Thyroid gland (tissue), 4 donors: ENCODE measurements at regions not wholly inside any gene's neighbourhood (a gene's known extent, or its start where the extent isn't known, plus 50 kb on each side); places are given as distances from the start of the nearest gene placed in this dataset.

Source experiments
- DNase-seq, 2 donors: peaks; one replicate each; pipeline ENCODE4 v3.0.0-alpha.2; 2019
- H3K27ac ChIP-seq, 3 donors: fragments of 200-600 bp; sonication (generic); 1 replicate in 2 of 3; 2 replicates in 1 of 3; pipeline ENCODE4 v1.5.1; 2016 to 2019; ENCODE audit warnings: mild to moderate bottlenecking in 1 of 3, moderate library complexity in 1 of 3
- H3K27me3 ChIP-seq: fragments of 200-600 bp; sonication (generic); one replicate; pipeline ENCODE4 v1.5.1; 2019
- H3K36me3 ChIP-seq, 2 donors: fragments of 200-600 bp; sonication (generic); one replicate each; pipeline ENCODE4 v1.5.1; 2016 to 2019
- H3K4me1 ChIP-seq, 2 donors: fragments of 200-600 bp; sonication (generic); one replicate each; pipeline ENCODE4 v1.5.1; 2017 to 2019
- H3K4me3 ChIP-seq, 3 donors: fragments of 200-600 bp; sonication (generic); replicated peaks in 1 of 3; 1 replicate in 2 of 3; 2 replicates in 1 of 3; pipeline ENCODE4 v1.5.1; 2016; ENCODE audit warnings: mild to moderate bottlenecking in 1 of 3
- H3K9me3 ChIP-seq: fragments of 200-600 bp; sonication (generic); one replicate; pipeline ENCODE4 v1.5.1; 2017
- POLR2A ChIP-seq, 2 donors: fragments of 450-650 bp; IDR thresholded peaks; one replicate each; pipeline ENCODE4 v1.6.1; 2017; ENCODE audit warnings: antibody characterized with exemption in 2 of 2, mild to moderate bottlenecking in 2 of 2, moderate library complexity in 1 of 2
- WGBS, 2 donors: methylation state at CpG; one replicate each; pipeline ENCODE4 v1.1.5; 2017; 5-methylcytosine and 5-hydroxymethylcytosine counted together
- intact Hi-C: fragments of 100-400 bp; cut with DNase I; formaldehyde crosslinking; loops from one replicate; pipeline ENCODE4 v1.15.1; 2023
- TF ChIP-seq, protein P1 (sequence below), 6 experiments: fragments of 200-600 bp in 3 of 6; fragments of 450-650 bp in 3 of 6; sonication (generic) in 3 of 6; IDR thresholded peaks; one replicate each; pipeline ENCODE4 v1.5.1; 2016 to 2019; ENCODE audit warnings: antibody characterized with exemption in 6 of 6, mild to moderate bottlenecking in 2 of 6, inconsistent platforms in 1 of 6, moderate library complexity in 1 of 6

DNA sequence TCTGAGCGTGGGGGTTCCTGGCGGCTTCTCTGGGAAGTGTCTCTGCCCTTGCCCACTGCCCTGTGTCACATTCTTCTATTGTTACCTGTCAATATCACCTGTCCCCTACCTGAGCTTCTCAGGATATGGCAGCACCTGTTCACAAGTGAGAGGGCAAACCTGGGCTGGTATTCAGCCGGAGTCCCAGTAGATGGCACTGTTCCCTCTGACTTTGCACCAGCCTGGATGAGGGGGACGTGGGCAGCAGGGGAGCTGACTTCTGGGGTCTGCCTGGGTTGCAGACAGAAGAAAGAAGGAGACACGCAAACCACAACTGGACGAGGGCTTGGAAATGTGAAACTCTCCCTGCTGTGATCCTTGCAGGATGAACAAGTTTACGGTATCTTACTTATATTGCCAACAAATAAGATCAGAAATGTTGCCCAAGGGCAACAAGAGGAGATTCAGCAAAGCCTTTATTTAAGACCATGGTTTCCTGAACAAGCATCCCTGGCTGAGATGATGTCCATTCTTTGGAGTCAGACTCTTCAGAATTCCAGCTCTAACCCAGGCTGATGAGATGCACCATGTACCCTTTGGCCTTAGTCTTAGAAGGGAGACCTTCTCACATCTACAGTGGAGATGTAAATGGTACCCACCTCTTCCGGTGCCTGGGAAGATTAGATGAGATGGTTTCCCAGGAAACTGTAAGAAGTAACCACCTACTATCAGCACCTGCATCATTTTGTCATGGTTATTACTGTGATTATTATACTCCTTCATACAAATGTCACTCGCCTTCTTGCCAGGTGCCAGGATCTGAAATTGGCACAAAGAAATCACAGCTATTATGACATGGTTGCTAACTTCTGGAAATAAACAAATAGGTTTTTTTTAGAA lies 400.0 kb upstream of the CDH4 start:
- Histone ChIP-seq H3K9me3 (no peaks in the 10 kb centered on the region), H3K4me3 (no peak overlapping the region), H3K4me1 (no peaks in the 10 kb centered on the region), H3K27me3 (no peaks in the 10 kb centered on the region), H3K36me3 (no peaks in the 10 kb centered on the region), H3K27ac (no peak overlapping the region)
- TF ChIP-seq, protein P1, sequence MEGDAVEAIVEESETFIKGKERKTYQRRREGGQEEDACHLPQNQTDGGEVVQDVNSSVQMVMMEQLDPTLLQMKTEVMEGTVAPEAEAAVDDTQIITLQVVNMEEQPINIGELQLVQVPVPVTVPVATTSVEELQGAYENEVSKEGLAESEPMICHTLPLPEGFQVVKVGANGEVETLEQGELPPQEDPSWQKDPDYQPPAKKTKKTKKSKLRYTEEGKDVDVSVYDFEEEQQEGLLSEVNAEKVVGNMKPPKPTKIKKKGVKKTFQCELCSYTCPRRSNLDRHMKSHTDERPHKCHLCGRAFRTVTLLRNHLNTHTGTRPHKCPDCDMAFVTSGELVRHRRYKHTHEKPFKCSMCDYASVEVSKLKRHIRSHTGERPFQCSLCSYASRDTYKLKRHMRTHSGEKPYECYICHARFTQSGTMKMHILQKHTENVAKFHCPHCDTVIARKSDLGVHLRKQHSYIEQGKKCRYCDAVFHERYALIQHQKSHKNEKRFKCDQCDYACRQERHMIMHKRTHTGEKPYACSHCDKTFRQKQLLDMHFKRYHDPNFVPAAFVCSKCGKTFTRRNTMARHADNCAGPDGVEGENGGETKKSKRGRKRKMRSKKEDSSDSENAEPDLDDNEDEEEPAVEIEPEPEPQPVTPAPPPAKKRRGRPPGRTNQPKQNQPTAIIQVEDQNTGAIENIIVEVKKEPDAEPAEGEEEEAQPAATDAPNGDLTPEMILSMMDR (IDR thresholded peaks at IDR 0.05), result peak in 5 of 6 experiments; percentile 13 to 70 (median 35)
- no peak for TF ChIP-seq POLR2A (IDR thresholded peaks at IDR 0.05)
- DNase-seq, result peak; percentile 34 to 43
- intact Hi-C loops, result no loop called here
- WGBS, 2 donors, result 37 to 42% methylated on average over 9 of the region's 9 CpGs

DNA sequence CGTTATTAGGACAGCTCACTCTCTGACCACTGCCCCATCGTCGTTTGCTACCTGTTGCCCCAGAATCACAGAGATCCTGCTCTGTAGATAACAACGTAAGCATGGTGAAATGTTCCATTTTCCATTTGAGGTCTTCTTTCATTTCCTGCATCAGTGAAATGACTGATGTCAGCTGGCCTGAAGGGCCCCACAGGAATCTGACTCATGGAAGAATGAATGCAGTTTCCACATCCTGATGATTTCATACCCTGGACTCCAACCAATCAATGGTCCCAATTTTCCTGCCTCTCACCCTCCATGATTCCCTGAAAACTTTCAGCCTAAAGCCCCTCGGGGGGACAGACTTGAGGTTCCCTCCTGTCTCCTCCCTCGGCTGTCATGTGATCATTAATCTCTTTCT lies 394.4 kb upstream of the CDH4 start:
- no peak overlapping the region for H3K4me3 ChIP-seq
- intact Hi-C loops, result no loop called here
- H3K4me1 ChIP-seq, result no peaks in the 10 kb centered on the region
- no peaks in the 10 kb centered on the region for H3K9me3 ChIP-seq
- no peak for TF ChIP-seq POLR2A (IDR thresholded peaks at IDR 0.05)
- 78 to 83% methylated on average over 6 of the region's 6 CpGs for WGBS, 2 donors
- no peak for DNase-seq
- H3K27me3 ChIP-seq, result no peaks in the 10 kb centered on the region
- no peak overlapping the region for H3K27ac ChIP-seq
- no peaks in the 10 kb centered on the region for H3K36me3 ChIP-seq

DNA sequence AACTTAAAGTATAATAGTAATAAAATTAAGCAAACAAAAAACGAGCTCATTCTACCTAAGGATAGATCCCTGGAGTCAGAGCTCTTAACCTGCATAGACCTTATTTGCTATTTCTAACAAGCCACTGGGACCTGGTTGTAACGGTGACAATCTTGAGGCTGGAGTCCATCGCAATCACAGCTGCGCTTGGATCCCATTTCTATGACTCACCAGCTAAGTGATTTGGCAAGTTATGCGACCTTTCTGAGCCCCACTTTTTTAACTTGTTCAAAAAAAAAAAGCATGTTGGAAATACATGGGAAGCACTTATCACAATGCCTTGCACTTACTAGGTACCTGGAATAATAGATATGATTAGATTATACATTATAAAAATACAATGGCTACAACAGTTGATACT lies 389.5 kb upstream of the CDH4 start:
- Histone ChIP-seq H3K36me3 (no peaks in the 10 kb centered on the region), H3K9me3 (no peaks in the 10 kb centered on the region), H3K4me1 (no peaks in the 10 kb centered on the region), H3K4me3 (no peak overlapping the region), H3K27me3 (no peaks in the 10 kb centered on the region), H3K27ac (no peak overlapping the region)
- WGBS, 2 donors, result 88 to 89% methylated on average over 5 of the region's 5 CpGs
- no peak for DNase-seq
- intact Hi-C loops, result no loop called here
- TF ChIP-seq, protein P1 (IDR thresholded peaks at IDR 0.05), result no peak
- TF ChIP-seq POLR2A (IDR thresholded peaks at IDR 0.05), result no peak

DNA sequence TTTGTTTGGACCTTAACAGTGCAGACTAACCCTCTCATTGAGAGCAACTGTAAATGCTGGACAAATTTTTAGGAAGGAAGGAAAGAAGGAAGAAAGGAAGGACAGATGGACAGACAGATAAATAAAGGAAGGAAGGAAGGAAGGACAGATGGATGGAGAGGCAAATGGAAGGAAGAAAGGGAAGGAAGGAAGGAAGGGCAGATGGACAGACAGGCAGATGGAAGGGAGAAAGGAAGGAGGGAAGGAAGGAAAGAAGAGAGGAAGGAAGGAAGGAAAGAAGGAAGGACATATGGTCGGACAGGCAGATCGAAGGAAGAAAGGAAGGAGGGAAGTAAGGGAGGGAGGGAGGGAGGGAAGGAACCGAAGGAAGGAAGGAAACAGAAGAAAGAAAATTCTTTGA lies 388.5 kb upstream of the CDH4 start:
- H3K4me1 ChIP-seq, result no peaks in the 10 kb centered on the region
- intact Hi-C loops, result no loop called here

DNA sequence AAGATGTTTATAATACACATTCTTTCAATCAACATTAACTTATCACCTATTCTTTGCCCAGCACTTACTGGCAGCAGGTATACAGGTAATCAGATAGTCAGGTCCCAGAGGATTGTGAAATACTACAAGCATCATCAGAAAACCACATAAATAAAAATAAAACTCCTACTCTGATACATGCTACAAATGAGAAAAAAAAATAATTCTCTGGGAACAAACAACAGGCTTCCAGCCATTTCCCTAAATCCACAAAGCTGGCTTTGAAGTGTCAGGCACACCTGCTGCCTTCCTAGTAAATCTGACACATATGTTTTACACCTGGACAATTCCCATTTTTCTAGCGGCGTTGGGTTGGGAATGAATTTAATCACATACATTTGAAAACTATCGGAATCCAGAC lies 384.5 kb upstream of the CDH4 start:
- intact Hi-C loops, result no loop called here
- WGBS, 2 donors, result 89 to 91% methylated on average over 3 of the region's 3 CpGs
- Histone ChIP-seq H3K36me3 (no peaks in the 10 kb centered on the region), H3K4me1 (no peaks in the 10 kb centered on the region), H3K9me3 (no peaks in the 10 kb centered on the region), H3K4me3 (no peak overlapping the region), H3K27ac (no peak overlapping the region), H3K27me3 (no peaks in the 10 kb centered on the region)
- no peak for DNase-seq
- TF ChIP-seq POLR2A (IDR thresholded peaks at IDR 0.05), result no peak
- TF ChIP-seq, protein P1 (IDR thresholded peaks at IDR 0.05), result no peak

More for the DNA sequence above, 388.5 kb upstream of the CDH4 start:
- Histone ChIP-seq H3K36me3 (no peaks in the 10 kb centered on the region), H3K27ac (no peak overlapping the region), H3K4me3 (no peak overlapping the region), H3K27me3 (no peaks in the 10 kb centered on the region), H3K9me3 (no peaks in the 10 kb centered on the region)
- 82 to 84% methylated on average over 3 of the region's 3 CpGs for WGBS, 2 donors
- no peak for DNase-seq
- TF ChIP-seq, protein P1 (IDR thresholded peaks at IDR 0.05), result no peak
- no peak for TF ChIP-seq POLR2A (IDR thresholded peaks at IDR 0.05)
